HUES6 (cell line): ENCODE measurements at regions not wholly inside any gene's neighbourhood (a gene's known extent, or its start where the extent isn't known, plus 50 kb on each side); places are given as distances from the start of the nearest gene placed in this dataset.
"Not testable (repeated sequence)": the region's sequence is repeated elsewhere in the genome, so short reads cannot be mapped to it uniquely, and the experiment has no call there.

Source experiments
- H3K27ac ChIP-seq: 2 replicates; pipeline ENCODE4 v1.7.0; 2013; ENCODE audit warnings: low read depth, mild to moderate bottlenecking, low read length, inconsistent platforms
- H3K27me3 ChIP-seq: 2 replicates; pipeline ENCODE4 v1.6.1; 2013; ENCODE audit warnings: low read length; ENCODE audit not compliant: control insufficient read depth, insufficient read depth
- H3K36me3 ChIP-seq: 2 replicates; pipeline ENCODE4 v1.6.1; 2013; ENCODE audit warnings: low read length; ENCODE audit not compliant: control insufficient read depth, insufficient read depth
- H3K4me1 ChIP-seq: 2 replicates; pipeline ENCODE4 v1.6.1; 2013; ENCODE audit warnings: low read length; ENCODE audit not compliant: control insufficient read depth, insufficient read depth
- H3K4me3 ChIP-seq: 2 replicates; pipeline ENCODE4 v1.5.1; 2013; ENCODE audit warnings: low read depth, low read length
- H3K9ac ChIP-seq: one replicate; pipeline ENCODE4 v1.6.1; 2013; ENCODE audit warnings: mild to moderate bottlenecking, low read length
- H3K9me3 ChIP-seq: 2 replicates; pipeline ENCODE4 v1.6.1; 2013; ENCODE audit warnings: low read depth, low read length; ENCODE audit not compliant: control insufficient read depth, insufficient read depth

DNA sequence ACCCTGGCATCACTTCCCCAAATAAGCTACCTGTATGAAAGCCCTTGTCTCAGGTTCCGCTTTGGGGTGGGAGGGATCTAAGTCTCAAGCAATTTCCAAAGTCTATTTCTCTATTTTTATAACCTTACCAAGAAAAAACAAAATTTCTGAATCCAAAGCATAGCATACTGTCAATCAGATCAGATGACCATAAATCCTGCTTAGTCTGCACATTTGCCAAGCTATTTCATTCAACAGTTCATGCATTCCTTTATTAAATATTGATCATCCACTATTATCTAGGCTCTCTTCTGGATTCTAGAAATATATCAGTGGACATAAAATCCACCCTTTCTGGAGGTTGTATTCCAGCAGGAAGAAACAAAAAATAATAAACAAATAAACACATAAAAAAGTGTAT is 263.5 kb upstream of the USP15 start:
- Histone ChIP-seq H3K4me3 (no peak overlapping the region), H3K9me3 (no peaks in the 10 kb centered on the region), H3K9ac (no peak overlapping the region), H3K36me3 (no peaks in the 10 kb centered on the region), H3K4me1 (no peaks in the 10 kb centered on the region), H3K27ac (no peak overlapping the region), H3K27me3 (no peaks in the 10 kb centered on the region)

- H3K36me3 ChIP-seq = no peaks in the 10 kb centered on the region
- no peak overlapping the region for H3K27ac ChIP-seq
- H3K9ac ChIP-seq = no peak overlapping the region
- H3K4me1 ChIP-seq = no peaks in the 10 kb centered on the region
- no peaks in the 10 kb centered on the region for H3K9me3 ChIP-seq
- no peaks in the 10 kb centered on the region for H3K27me3 ChIP-seq
- no peak overlapping the region for H3K4me3 ChIP-seq
Measured at GRCh38 chr12:61998791-61999190, 261.4 kb upstream of the USP15 start.

DNA sequence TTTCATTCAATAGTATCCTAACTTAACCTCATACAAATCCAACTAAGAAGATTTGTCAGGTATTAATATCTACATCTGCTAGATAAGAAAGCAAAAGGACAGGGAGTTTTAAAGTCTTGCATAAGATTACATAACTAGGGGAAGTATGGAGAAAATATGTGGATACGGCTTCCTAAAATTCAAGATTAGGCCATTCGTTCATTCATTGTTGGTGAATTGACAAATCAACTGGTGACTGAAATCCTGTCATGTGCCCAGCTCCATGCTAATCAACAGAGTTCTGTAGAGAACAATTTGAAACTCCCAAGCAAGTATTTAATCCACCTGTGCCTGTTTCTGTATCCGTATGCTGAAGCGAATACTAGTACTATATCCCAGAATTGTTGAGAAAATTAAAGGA is 260.9 kb upstream of the USP15 start:
- no peaks in the 10 kb centered on the region for H3K36me3 ChIP-seq
- no peaks in the 10 kb centered on the region for H3K27me3 ChIP-seq
- no peak overlapping the region for H3K27ac ChIP-seq
- H3K9me3 ChIP-seq = no peaks in the 10 kb centered on the region
- no peak overlapping the region for H3K9ac ChIP-seq
- H3K4me3 ChIP-seq = no peak overlapping the region
- H3K4me1 ChIP-seq = no peaks in the 10 kb centered on the region

DNA sequence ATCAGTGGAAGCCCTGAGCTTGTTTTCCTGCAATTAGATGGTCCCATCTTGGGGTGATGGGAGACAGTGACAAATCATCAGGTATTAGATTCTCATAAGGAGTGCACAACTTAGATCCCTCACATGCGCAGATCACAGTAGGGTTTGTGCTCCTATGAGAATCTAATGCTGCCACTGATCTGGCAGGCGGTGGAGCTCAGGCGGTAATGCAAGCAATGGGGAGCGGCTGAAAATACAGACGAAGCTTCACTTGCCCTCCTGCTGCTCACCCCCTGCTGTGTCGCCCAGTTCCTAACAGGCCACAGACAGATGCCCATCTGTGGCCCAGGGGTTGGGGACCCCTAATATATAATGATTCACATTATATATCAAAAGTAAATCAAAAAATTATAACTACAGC is 258.8 kb upstream of the USP15 start:
- Histone ChIP-seq H3K9ac (no peak overlapping the region), H3K27ac (no peak overlapping the region), H3K27me3 (no peaks in the 10 kb centered on the region), H3K4me1 (no peaks in the 10 kb centered on the region), H3K4me3 (no peak overlapping the region), H3K36me3 (no peaks in the 10 kb centered on the region), H3K9me3 (no peaks in the 10 kb centered on the region)

- no peaks in the 10 kb centered on the region for H3K36me3 ChIP-seq
- H3K4me3 ChIP-seq = no peak overlapping the region
- no peak overlapping the region for H3K27ac ChIP-seq
- no peaks in the 10 kb centered on the region for H3K4me1 ChIP-seq
- no peaks in the 10 kb centered on the region for H3K9me3 ChIP-seq
- no peaks in the 10 kb centered on the region for H3K27me3 ChIP-seq
- no peak overlapping the region for H3K9ac ChIP-seq
Measured at GRCh38 chr12:62003226-62003625, 257.0 kb upstream of the USP15 start.

- no peak overlapping the region for H3K27ac ChIP-seq
Measured at GRCh38 chr12:62003701-62004100, 256.5 kb upstream of the USP15 start.

GRCh38 chr12:62005615-62006014 is 254.6 kb upstream of the USP15 start:
- no peaks in the 10 kb centered on the region for H3K9me3 ChIP-seq
- H3K27ac ChIP-seq = no peak overlapping the region
- H3K4me3 ChIP-seq = no peak overlapping the region
- no peaks in the 10 kb centered on the region for H3K4me1 ChIP-seq
- no peak overlapping the region for H3K9ac ChIP-seq
- no peaks in the 10 kb centered on the region for H3K36me3 ChIP-seq
- no peaks in the 10 kb centered on the region for H3K27me3 ChIP-seq

More at GRCh38 chr12:62003701-62004100, 256.5 kb upstream of the USP15 start:
- H3K9me3 ChIP-seq = no peaks in the 10 kb centered on the region
- H3K9ac ChIP-seq = no peak overlapping the region
- H3K4me3 ChIP-seq = no peak overlapping the region
- H3K4me1 ChIP-seq = no peaks in the 10 kb centered on the region
- no peaks in the 10 kb centered on the region for H3K27me3 ChIP-seq
- H3K36me3 ChIP-seq = no peaks in the 10 kb centered on the region

GRCh38 chr12:62006076-62006732 is 254.0 kb upstream of the USP15 start:
- no peak overlapping the region for H3K9ac ChIP-seq
- no peaks in the 10 kb centered on the region for H3K9me3 ChIP-seq
- H3K4me1 ChIP-seq = no peaks in the 10 kb centered on the region
- no peaks in the 10 kb centered on the region for H3K27me3 ChIP-seq
- H3K4me3 ChIP-seq = no peak overlapping the region
- H3K36me3 ChIP-seq = no peaks in the 10 kb centered on the region
- H3K27ac ChIP-seq = no peak overlapping the region

GRCh38 chr12:62008703-62009102 is 251.5 kb upstream of the USP15 start:
- peaks cover 4% of the 10 kb centered on the region; the same call in 1 of the 2 replicates for H3K9me3 ChIP-seq
- H3K27ac ChIP-seq = no peak overlapping the region
- H3K4me3 ChIP-seq = no peak overlapping the region
- no peak overlapping the region for H3K9ac ChIP-seq
- no peaks in the 10 kb centered on the region for H3K4me1 ChIP-seq
- H3K36me3 ChIP-seq = no peaks in the 10 kb centered on the region
- no peaks in the 10 kb centered on the region for H3K27me3 ChIP-seq

GRCh38 chr12:62009445-62009844 is 250.8 kb upstream of the USP15 start:
- Histone ChIP-seq H3K4me1 (no peaks in the 10 kb centered on the region), H3K27me3 (no peaks in the 10 kb centered on the region), H3K4me3 (no peak overlapping the region), H3K36me3 (no peaks in the 10 kb centered on the region), H3K9ac (no peak overlapping the region), H3K9me3 (peaks cover 4% of the 10 kb centered on the region; the same call in 1 of the 2 replicates), H3K27ac (no peak overlapping the region)

DNA sequence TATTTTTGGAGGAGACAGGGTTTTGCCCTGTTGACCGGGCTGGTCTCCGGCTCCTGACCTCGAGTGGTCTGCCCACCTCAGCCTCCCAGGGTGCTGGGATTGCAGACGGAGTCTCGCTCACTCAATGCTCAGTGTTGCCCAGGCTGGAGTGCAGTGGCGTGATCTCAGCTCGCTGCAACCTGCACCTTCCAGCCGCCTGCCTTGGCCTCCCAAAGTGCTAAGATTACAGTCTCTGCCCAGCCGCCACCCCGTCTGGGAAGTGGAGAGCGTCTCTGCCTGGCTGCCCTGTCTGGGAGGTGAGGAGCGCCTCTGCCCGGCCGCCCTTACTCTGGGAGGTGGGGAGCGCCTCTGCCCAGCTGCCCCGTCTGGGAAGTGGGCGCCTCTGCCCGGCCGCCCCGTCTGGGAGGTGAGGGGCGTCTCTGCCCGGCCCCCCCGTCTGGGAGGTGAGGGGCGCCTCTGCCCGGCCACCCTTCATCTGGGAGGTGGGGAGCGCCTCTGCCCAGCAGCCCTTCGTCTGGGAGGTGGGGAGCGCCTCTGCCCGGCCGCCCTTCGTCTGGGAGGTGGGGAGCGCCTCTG is 249.8 kb upstream of the USP15 start:
- not testable (repeated sequence) for H3K27ac ChIP-seq, H3K9ac ChIP-seq, H3K27me3 ChIP-seq, H3K9me3 ChIP-seq, H3K4me3 ChIP-seq, H3K36me3 ChIP-seq, H3K4me1 ChIP-seq
